ENCODE measurements at regions not wholly inside any gene's neighbourhood (a gene's known extent, or its start where the extent isn't known, plus 50 kb on each side); places are given as distances from the start of the nearest gene placed in this dataset.

DNA sequence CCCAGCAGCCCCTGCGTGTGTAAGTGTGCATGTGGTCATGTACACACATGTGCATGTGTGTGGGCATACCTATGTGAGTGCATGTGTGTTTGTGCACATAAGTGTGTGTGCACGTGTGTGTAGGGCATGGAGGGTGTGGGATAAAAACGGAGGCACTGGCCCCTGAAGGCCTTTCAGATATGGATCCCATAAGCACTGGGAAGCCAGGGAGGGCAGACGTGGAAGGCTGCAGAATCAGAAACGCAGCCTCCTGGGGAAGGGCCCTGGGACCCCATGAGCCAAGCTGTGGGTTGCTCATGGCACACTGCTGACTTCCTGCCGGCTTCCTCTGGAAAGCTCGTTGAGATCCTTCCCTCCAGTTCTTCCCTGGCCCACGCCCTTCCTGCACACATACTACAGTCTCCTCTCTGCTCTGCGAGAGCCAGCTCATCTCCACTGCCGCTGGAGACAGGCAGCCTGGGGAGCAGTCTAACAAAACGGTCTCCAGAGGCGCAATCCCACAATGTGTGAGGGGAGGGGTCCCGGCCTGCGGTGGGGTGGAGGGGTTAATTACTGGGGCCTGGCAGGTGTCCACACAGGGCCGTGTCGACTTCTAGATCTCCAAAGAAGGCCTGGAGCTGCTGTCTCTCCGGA, 435.2 kb upstream of the B3GAT1 start:
- intact Hi-C loops (cut with DNase I), result no loop called here
- FAIRE-seq (no peak), DNase-seq (no peak)
- no peaks in the 10 kb centered on the region for H3K36me3 ChIP-seq (ENCODE audit: control insufficient read depth in 2 of 3, insufficient read depth in 3 of 3, low read length in 3 of 3)
- TF ChIP-seq, protein P1, sequence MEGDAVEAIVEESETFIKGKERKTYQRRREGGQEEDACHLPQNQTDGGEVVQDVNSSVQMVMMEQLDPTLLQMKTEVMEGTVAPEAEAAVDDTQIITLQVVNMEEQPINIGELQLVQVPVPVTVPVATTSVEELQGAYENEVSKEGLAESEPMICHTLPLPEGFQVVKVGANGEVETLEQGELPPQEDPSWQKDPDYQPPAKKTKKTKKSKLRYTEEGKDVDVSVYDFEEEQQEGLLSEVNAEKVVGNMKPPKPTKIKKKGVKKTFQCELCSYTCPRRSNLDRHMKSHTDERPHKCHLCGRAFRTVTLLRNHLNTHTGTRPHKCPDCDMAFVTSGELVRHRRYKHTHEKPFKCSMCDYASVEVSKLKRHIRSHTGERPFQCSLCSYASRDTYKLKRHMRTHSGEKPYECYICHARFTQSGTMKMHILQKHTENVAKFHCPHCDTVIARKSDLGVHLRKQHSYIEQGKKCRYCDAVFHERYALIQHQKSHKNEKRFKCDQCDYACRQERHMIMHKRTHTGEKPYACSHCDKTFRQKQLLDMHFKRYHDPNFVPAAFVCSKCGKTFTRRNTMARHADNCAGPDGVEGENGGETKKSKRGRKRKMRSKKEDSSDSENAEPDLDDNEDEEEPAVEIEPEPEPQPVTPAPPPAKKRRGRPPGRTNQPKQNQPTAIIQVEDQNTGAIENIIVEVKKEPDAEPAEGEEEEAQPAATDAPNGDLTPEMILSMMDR (IDR thresholded peaks at IDR 0.05; ENCODE audit: borderline replicate concordance, extremely low read depth, insufficient read depth), result no peak
- no peak overlapping the region for H3K27ac ChIP-seq (ENCODE audit: low read depth in 2 of 2, low read length in 2 of 2)
- peaks cover 0 to 3% (median 0%) of the 10 kb centered on the region in 3 donors for H3K4me1 ChIP-seq (ENCODE audit: control insufficient read depth in 2 of 3, insufficient read depth in 2 of 3, low read depth in 1 of 3, low read length in 3 of 3)
- H3K9me3 ChIP-seq (ENCODE audit: control insufficient read depth in 2 of 3, insufficient read depth in 1 of 3, low read length in 3 of 3), result peaks cover 0 to 2% (median 0%) of the 10 kb centered on the region in 3 donors
- H3K4me3 ChIP-seq (ENCODE audit: low read length in 3 of 3), result no peak overlapping the region
- no peak overlapping the region for H3K9ac ChIP-seq (ENCODE audit: low read length in 3 of 3)
- peaks cover 3% of the 10 kb centered on the region for H3K27me3 ChIP-seq (ENCODE audit: control insufficient read depth, insufficient read depth, low read length)

DNA sequence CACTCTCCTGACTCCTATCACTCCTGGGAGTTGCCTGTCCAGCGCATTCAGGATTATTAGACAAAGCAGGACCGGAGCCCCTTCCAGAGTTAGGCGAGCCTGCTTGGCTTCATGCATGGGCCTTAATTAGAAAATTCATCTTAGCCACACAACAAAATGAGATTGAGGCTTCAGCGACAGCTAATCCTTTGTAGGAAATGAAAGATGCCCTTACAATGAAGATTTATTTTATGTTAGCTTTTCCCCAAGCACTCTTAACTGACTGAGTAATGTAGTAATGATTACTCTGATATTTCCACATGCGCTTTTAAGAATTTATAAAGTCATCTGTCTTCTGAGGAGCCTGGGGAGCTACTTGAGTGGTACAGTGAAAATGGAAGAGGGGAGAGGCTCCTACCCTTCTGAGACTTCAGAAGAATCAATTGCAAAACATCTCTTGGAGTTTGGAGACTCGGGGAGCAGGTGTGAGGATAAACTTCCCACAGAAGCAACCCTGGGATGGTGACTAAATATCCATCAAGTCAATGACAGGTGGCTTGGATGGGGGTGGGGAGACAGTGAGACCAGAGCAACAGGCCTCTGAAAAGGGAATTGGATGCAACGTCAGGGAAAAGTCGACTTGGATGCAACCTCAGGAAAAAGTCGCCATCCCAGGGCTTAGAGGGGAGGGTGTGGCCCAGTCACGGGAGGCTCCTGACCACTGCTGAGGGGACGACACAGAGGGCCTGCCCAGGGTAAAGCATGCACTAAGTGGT, 434.5 kb upstream of the B3GAT1 start:
- intact Hi-C loops (cut with DNase I), result no loop called here
- FAIRE-seq (no peak), DNase-seq (no peak)
- Histone ChIP-seq H3K4me3 (ENCODE audit: low read length in 3 of 3) (no peak overlapping the region), H3K4me1 (ENCODE audit: control insufficient read depth in 2 of 3, insufficient read depth in 2 of 3, low read depth in 1 of 3, low read length in 3 of 3) (no peaks in the 10 kb centered on the region), H3K36me3 (ENCODE audit: control insufficient read depth in 2 of 3, insufficient read depth in 3 of 3, low read length in 3 of 3) (no peaks in the 10 kb centered on the region), H3K27me3 (ENCODE audit: control insufficient read depth, insufficient read depth, low read length) (no peaks in the 10 kb centered on the region), H3K27ac (ENCODE audit: low read depth in 2 of 2, low read length in 2 of 2) (no peak overlapping the region), H3K9ac (ENCODE audit: low read length in 3 of 3) (no peak overlapping the region), H3K9me3 (ENCODE audit: control insufficient read depth in 2 of 3, insufficient read depth in 1 of 3, low read length in 3 of 3) (no peaks in the 10 kb centered on the region)
- TF ChIP-seq, protein P1 (IDR thresholded peaks at IDR 0.05; ENCODE audit: borderline replicate concordance, extremely low read depth, insufficient read depth), result no peak

DNA sequence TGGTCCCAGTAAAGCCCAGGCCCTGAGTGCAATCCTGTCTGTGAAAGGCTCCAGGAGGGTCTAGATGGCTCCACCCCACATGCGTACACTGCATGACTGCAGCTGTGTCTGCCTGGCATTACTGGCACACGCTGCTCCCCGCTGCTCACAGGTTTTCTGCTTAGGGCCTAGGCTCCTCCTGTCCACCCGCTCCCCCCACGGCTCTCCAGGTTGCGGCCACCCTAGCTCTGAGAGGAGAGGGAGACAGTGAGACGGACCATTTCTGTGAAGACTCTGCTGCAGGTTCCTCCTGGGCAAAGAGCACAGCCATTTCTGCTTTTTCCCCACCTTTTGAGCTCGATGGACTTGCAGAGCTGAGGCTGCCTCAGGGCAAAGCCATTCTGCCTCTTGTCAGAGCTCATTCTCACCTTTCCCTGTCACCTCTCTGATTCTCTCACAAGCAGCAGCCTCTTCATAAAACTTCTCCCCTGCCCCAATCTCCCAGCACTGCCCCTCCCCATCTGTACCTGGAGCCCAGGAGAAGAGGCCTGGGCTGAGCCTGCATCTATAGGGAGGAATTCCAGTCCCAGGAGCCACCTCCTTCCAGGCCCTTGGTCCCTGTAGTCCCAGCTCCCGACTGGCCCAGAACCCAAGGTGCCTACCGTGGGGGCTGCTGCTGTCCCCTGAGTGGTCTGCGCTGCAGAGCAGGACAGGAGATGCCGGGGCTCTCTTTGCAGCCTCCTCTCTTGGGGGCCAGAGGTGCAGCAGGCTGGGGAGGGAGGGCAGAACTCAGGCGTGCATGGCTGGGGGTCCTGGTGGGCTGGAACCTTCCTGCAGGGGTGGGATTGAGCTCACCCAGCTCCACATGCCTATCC, 433.7 kb upstream of the B3GAT1 start:
- Histone ChIP-seq H3K4me3 (ENCODE audit: low read length in 3 of 3) (no peak overlapping the region), H3K4me1 (ENCODE audit: control insufficient read depth in 2 of 3, insufficient read depth in 2 of 3, low read depth in 1 of 3, low read length in 3 of 3) (no peaks in the 10 kb centered on the region), H3K9me3 (ENCODE audit: control insufficient read depth in 2 of 3, insufficient read depth in 1 of 3, low read length in 3 of 3) (no peaks in the 10 kb centered on the region), H3K27ac (ENCODE audit: low read depth in 2 of 2, low read length in 2 of 2) (no peak overlapping the region), H3K36me3 (ENCODE audit: control insufficient read depth in 2 of 3, insufficient read depth in 3 of 3, low read length in 3 of 3) (no peaks in the 10 kb centered on the region), H3K27me3 (ENCODE audit: control insufficient read depth, insufficient read depth, low read length) (peaks cover under 1% of the 10 kb centered on the region), H3K9ac (ENCODE audit: low read length in 3 of 3) (no peak overlapping the region)
- intact Hi-C loops (cut with DNase I), result no loop called here
- DNase-seq (no peak), FAIRE-seq (no peak)
- TF ChIP-seq, protein P1 (IDR thresholded peaks at IDR 0.05; ENCODE audit: borderline replicate concordance, extremely low read depth, insufficient read depth), result no peak
